SK-MEL-5 (cell line): ENCODE measurements at regions not wholly inside any gene's neighbourhood (a gene's known extent, or its start where the extent isn't known, plus 50 kb on each side); places are given as distances from the start of the nearest gene placed in this dataset.

ENCODE experiments used
- DNase-seq: peaks from one replicate; pipeline ENCODE4 v3.0.0-alpha.2; 2016; ENCODE audit warnings: low read depth, low spot score
- in situ Hi-C: cut with HindIII; loops from 2 replicates; pipeline ENCODE4 v1.10.0; 2016; ENCODE audit warnings: low sequenced_read_pairs, high pct_unique_total_duplicates, low pct_unique_long_range_greater_than_20kb

- in situ Hi-C loops, result no loop called here
- no peak for DNase-seq
Observed at GRCh38 chr2:78061732-78062131, 539.6 kb upstream of the LRRTM4 start.

GRCh38 chr2:78063246-78064020 is 541.3 kb upstream of the LRRTM4 start:
- DNase-seq, result no peak
- in situ Hi-C loops, result no loop called here

- in situ Hi-C loops, result no loop called here
- DNase-seq, result no peak
Observed at GRCh38 chr2:78065366-78065765, 543.2 kb upstream of the LRRTM4 start.

GRCh38 chr2:78068808-78069207 is 546.6 kb upstream of the LRRTM4 start:
- no peak for DNase-seq
- in situ Hi-C loops, result no loop called here

- in situ Hi-C loops, result no loop called here
- DNase-seq, result no peak
Observed at GRCh38 chr2:78070693-78071092, 548.5 kb upstream of the LRRTM4 start.

GRCh38 chr2:78077633-78078032 is 555.5 kb upstream of the LRRTM4 start:
- in situ Hi-C loops, result no loop called here
- DNase-seq, result no peak

GRCh38 chr2:78082555-78082954 is 560.4 kb upstream of the LRRTM4 start:
- in situ Hi-C loops, result no loop called here
- peak; percentile 32 for DNase-seq

GRCh38 chr2:78093436-78093835 is 571.3 kb upstream of the LRRTM4 start:
- DNase-seq, result no peak
- in situ Hi-C loops, result no loop called here

- DNase-seq, result no peak
- in situ Hi-C loops, result no loop called here
Observed at GRCh38 chr2:78109272-78109671, 587.1 kb upstream of the LRRTM4 start.

- no peak for DNase-seq
- in situ Hi-C loops, result no loop called here
Observed at GRCh38 chr2:78115291-78115690, 593.1 kb upstream of the LRRTM4 start.

GRCh38 chr2:78118037-78118436 is 595.9 kb upstream of the LRRTM4 start:
- DNase-seq, result no peak

GRCh38 chr2:78120275-78120674 is 598.1 kb upstream of the LRRTM4 start:
- no peak for DNase-seq
- in situ Hi-C loops, result no loop called here

More at GRCh38 chr2:78118037-78118436, 595.9 kb upstream of the LRRTM4 start:
- in situ Hi-C loops, result no loop called here

GRCh38 chr2:78125042-78125441 is 602.9 kb upstream of the LRRTM4 start:
- no peak for DNase-seq
- in situ Hi-C loops, result no loop called here

- no peak for DNase-seq
Observed at GRCh38 chr2:78127424-78127823, 605.2 kb upstream of the LRRTM4 start.

GRCh38 chr2:78132391-78133370 is 610.5 kb upstream of the LRRTM4 start:
- no peak for DNase-seq

More at GRCh38 chr2:78127424-78127823, 605.2 kb upstream of the LRRTM4 start:
- in situ Hi-C loops, result no loop called here

GRCh38 chr2:78145395-78145996 is 623.3 kb upstream of the LRRTM4 start:
- in situ Hi-C loops, result no loop called here
- DNase-seq, result no peak

More at GRCh38 chr2:78132391-78133370, 610.5 kb upstream of the LRRTM4 start:
- in situ Hi-C loops, result no loop called here

GRCh38 chr2:78145997-78146722 is 624.0 kb upstream of the LRRTM4 start:
- in situ Hi-C loops, result no loop called here
- no peak for DNase-seq
